Caco-2 (cell line): ENCODE measurements at regions not wholly inside any gene's neighbourhood (a gene's known extent, or its start where the extent isn't known, plus 50 kb on each side); places are given as distances from the start of the nearest gene placed in this dataset.

Experiments used
- BruUV-seq: library from RNA; stranded (reverse); fragments of 400-500 nt; replicated peaks from 2 replicates; lab custom pipeline; 2021; lab: Mats Ljungman, UMichigan
- CTCF ChIA-PET: fragments of 300-600 bp; sonication (Branson Sonifier 250); formaldehyde crosslinking; loops from one replicate; lab custom pipeline; 2022; ENCODE audit warnings: antibody characterized with exemption; lab: Charles Lee
- POLR2A ChIA-PET: fragments of 300-600 bp; sonication (Branson Sonifier 250); formaldehyde crosslinking; loops from one replicate; lab custom pipeline; 2022; ENCODE audit warnings: antibody characterized with exemption; lab: Charles Lee
- DNase-seq, 2 experiments: peaks; one replicate each; pipeline versions ENCODE4 v3.0.0 to v3.0.0-alpha.2; 2020 to 2022
- H3K27me3 ChIP-seq: replicated peaks from 2 replicates; pipeline ENCODE4 v1.6.0; 2011; ENCODE audit warnings: low read length; ENCODE audit not compliant: control insufficient read depth, insufficient read depth
- H3K36me3 ChIP-seq: 2 replicates; pipeline ENCODE4 v1.5.1; 2011; ENCODE audit warnings: low read length; ENCODE audit not compliant: control insufficient read depth, insufficient read depth
- H3K4me1 ChIP-seq: fragments of 250-450 bp; sonication (Bioruptor Pico); 2 replicates; pipeline ENCODE4 v1.5.1; 2020; ENCODE audit warnings: mild to moderate bottlenecking
- H3K4me3 ChIP-seq: 2 replicates; pipeline ENCODE4 v1.5.1; 2011; ENCODE audit warnings: low read depth, mild to moderate bottlenecking, control low read depth, low read length
- H3K9me3 ChIP-seq: fragments of 250-450 bp; sonication (Bioruptor Pico); 2 replicates; pipeline ENCODE4 v1.5.1; 2020; ENCODE audit warnings: mild to moderate bottlenecking, moderate library complexity
- H3K27ac Mint-ChIP-seq: one replicate; pipeline ENCODE4 v1.8.0; 2022; ENCODE audit warnings: mixed read lengths; ENCODE audit not compliant: unreplicated experiment
- H3K27me3 Mint-ChIP-seq: one replicate; pipeline ENCODE4 v1.8.0; 2022; ENCODE audit warnings: mixed read lengths; ENCODE audit not compliant: insufficient read depth, unreplicated experiment
- H3K36me3 Mint-ChIP-seq: one replicate; pipeline ENCODE4 v1.8.0; 2022; ENCODE audit warnings: mild to moderate bottlenecking, mixed read lengths; ENCODE audit not compliant: insufficient read depth, unreplicated experiment
- H3K4me1 Mint-ChIP-seq: one replicate; pipeline ENCODE4 v1.8.0; 2022; ENCODE audit warnings: low read depth, mixed read lengths; ENCODE audit not compliant: unreplicated experiment
- H3K4me3 Mint-ChIP-seq: one replicate; pipeline ENCODE4 v1.8.0; 2022; ENCODE audit warnings: mild to moderate bottlenecking, moderate library complexity, mixed read lengths; ENCODE audit not compliant: unreplicated experiment
- H3K9me3 Mint-ChIP-seq: one replicate; pipeline ENCODE4 v1.8.0; 2022; ENCODE audit warnings: mixed read lengths; ENCODE audit not compliant: unreplicated experiment
- CTCF ChIP-seq, 2 experiments: fragments of 200-600 bp in 1 of 2; IDR thresholded peaks; 1 replicate in 1 of 2; 2 replicates in 1 of 2; pipeline versions ENCODE4 v1.5.1 to v1.8.0; 2011 to 2022; ENCODE audit warnings: antibody characterized with exemption in 1 of 2, control low read depth in 1 of 2, inconsistent platforms in 1 of 2, low read depth in 1 of 2, low read length in 1 of 2, mild to moderate bottlenecking in 1 of 2, moderate library complexity in 1 of 2; ENCODE audit not compliant: insufficient read depth in 1 of 2, severe bottlenecking in 1 of 2, unreplicated experiment in 1 of 2
- intact Hi-C: fragments of 100-400 bp; cut with micrococcal nuclease; formaldehyde crosslinking; loops from one replicate; pipeline ENCODE4 v1.10.0; 2022; ENCODE audit not compliant: unreplicated experiment

GRCh38 chr10:129108378-129108777 is 358.7 kb upstream of the MGMT start:
- CTCF ChIA-PET: no interaction called here
- POLR2A ChIA-PET: no interaction called here
- Mint-ChIP-seq H3K4me3 (no peak overlapping the region), H3K9me3 (no peaks in the 10 kb centered on the region), H3K36me3 (no peaks in the 10 kb centered on the region), H3K4me1 (no peaks in the 10 kb centered on the region), H3K27ac (no peak overlapping the region), H3K27me3 (peaks cover 32% of the 10 kb centered on the region)
- no peak for DNase-seq
- H3K27me3 ChIP-seq: no peaks in the 10 kb centered on the region
- BruUV-seq: no TSS peak
- no peak overlapping the region for H3K4me3 ChIP-seq
- intact Hi-C loops: no loop called here
- no peaks in the 10 kb centered on the region for H3K9me3 ChIP-seq
- no peaks in the 10 kb centered on the region for H3K36me3 ChIP-seq
- no peak for TF ChIP-seq CTCF (IDR thresholded peaks at IDR 0.05; ENCODE audit: insufficient read depth in 1 of 2, low read depth in 1 of 2, low read length in 1 of 2, severe bottlenecking in 1 of 2, unreplicated experiment in 1 of 2)
- H3K4me1 ChIP-seq: no peaks in the 10 kb centered on the region

GRCh38 chr10:129108994-129109393 is 358.0 kb upstream of the MGMT start:
- H3K27me3 Mint-ChIP-seq: peaks cover 32% of the 10 kb centered on the region
- no peak for DNase-seq
- no peak overlapping the region for H3K4me3 ChIP-seq
- no peak overlapping the region for H3K4me3 Mint-ChIP-seq
- H3K36me3 ChIP-seq: no peaks in the 10 kb centered on the region
- H3K9me3 ChIP-seq: no peaks in the 10 kb centered on the region
- no peaks in the 10 kb centered on the region for H3K4me1 Mint-ChIP-seq
- no peaks in the 10 kb centered on the region for H3K36me3 Mint-ChIP-seq
- no peak for TF ChIP-seq CTCF (IDR thresholded peaks at IDR 0.05; ENCODE audit: insufficient read depth in 1 of 2, low read depth in 1 of 2, low read length in 1 of 2, severe bottlenecking in 1 of 2, unreplicated experiment in 1 of 2)
- ChIA-PET CTCF (no interaction called here), POLR2A (no interaction called here)
- BruUV-seq: no TSS peak
- H3K9me3 Mint-ChIP-seq: no peaks in the 10 kb centered on the region
- no peaks in the 10 kb centered on the region for H3K27me3 ChIP-seq
- no peaks in the 10 kb centered on the region for H3K4me1 ChIP-seq
- intact Hi-C loops: no loop called here
- no peak overlapping the region for H3K27ac Mint-ChIP-seq

DNA sequence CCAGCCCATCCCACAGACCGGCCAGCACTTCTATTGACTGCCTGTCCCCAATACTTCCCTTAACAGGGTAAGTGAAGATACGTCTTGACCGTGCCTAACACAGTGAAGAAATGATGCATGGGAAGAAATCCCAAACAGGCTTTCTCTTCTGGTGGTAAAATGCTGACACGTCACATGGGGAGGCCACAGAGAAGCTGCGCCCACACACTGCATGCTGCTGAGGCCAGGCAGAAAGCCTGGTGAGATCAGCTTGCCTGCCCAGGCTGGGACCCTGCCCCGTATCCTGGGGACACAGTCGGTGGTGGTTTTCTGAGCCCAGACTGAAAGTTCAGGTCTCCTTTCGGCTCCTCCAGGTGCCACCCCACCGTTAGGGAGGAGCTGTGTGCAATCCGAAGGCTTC is 356.3 kb upstream of the MGMT start:
- no peaks in the 10 kb centered on the region for H3K36me3 Mint-ChIP-seq
- TF ChIP-seq CTCF (IDR thresholded peaks at IDR 0.05; ENCODE audit: insufficient read depth in 1 of 2, low read depth in 1 of 2, low read length in 1 of 2, severe bottlenecking in 1 of 2, unreplicated experiment in 1 of 2): no peak
- Histone ChIP-seq H3K36me3 (no peaks in the 10 kb centered on the region), H3K4me3 (no peak overlapping the region), H3K4me1 (no peaks in the 10 kb centered on the region), H3K9me3 (no peaks in the 10 kb centered on the region), H3K27me3 (no peaks in the 10 kb centered on the region)
- BruUV-seq: no TSS peak
- ChIA-PET CTCF (no interaction called here), POLR2A (no interaction called here)
- DNase-seq: no peak
- no peak overlapping the region for H3K27ac Mint-ChIP-seq
- no peaks in the 10 kb centered on the region for H3K4me1 Mint-ChIP-seq
- H3K27me3 Mint-ChIP-seq: peaks cover 31% of the 10 kb centered on the region
- H3K9me3 Mint-ChIP-seq: no peaks in the 10 kb centered on the region
- intact Hi-C loops: no loop called here
- H3K4me3 Mint-ChIP-seq: no peak overlapping the region
